ENCODE measurements at regions not wholly inside any gene's neighbourhood (a gene's known extent, or its start where the extent isn't known, plus 50 kb on each side); places are given as distances from the start of the nearest gene placed in this dataset.

DNA sequence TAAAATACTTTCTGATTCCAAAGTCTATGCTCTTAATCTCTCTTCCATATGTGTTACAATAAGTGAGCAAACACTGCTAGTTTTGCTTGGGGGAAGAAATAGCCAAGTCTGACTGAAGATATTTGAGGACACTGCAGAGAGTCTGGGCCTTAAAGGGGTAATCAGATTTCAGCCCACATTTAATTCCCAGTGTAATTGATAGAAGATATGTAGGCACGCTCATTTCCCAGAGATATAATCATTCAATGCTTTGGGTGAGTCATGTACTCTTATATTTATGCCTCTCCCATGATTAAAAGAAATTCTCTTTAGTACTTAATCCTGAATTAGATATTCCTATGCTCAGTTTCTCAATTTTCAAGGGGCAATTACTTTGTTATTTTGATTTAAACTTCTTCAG lies 178.1 kb upstream of the POM121L12 start:
- H2AFZ ChIP-seq (ENCODE audit: low read depth, low read length), result no peak overlapping the region
- H3K4me1 ChIP-seq (ENCODE audit: insufficient read depth, low read length), result no peaks in the 10 kb centered on the region
- no peak overlapping the region for H3K4me3 ChIP-seq (ENCODE audit: low read length)
- H3K9me3 ChIP-seq (ENCODE audit: low read length), result no peaks in the 10 kb centered on the region
- H3K27me3 ChIP-seq (ENCODE audit: insufficient read depth, low read length), result no peaks in the 10 kb centered on the region
- no peaks in the 10 kb centered on the region for H3K36me3 ChIP-seq (ENCODE audit: insufficient read depth, low read length)

DNA sequence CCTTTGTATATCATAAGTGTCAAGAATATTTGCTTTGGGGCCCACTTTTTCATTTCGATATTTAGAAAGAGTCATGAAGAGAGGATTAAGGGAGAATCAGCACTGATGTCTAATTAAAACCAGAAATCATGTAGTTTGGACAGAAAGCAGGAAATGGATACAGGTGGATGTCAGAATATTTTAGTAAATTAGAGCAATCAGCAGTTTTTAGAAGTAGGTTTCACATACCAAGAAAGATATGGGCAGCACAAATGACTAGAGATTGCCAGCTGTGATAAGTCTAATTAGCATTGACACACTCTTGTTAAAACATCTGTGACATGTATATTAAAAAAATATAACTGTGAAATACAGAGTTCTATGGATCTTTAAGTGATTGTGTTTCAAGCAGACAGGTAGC lies 180.8 kb upstream of the POM121L12 start:
- H2AFZ ChIP-seq (ENCODE audit: low read depth, low read length), result no peak overlapping the region
- H3K27me3 ChIP-seq (ENCODE audit: insufficient read depth, low read length), result no peaks in the 10 kb centered on the region
- H3K36me3 ChIP-seq (ENCODE audit: insufficient read depth, low read length), result no peaks in the 10 kb centered on the region
- H3K4me3 ChIP-seq (ENCODE audit: low read length), result no peak overlapping the region
- no peaks in the 10 kb centered on the region for H3K9me3 ChIP-seq (ENCODE audit: low read length)
- H3K4me1 ChIP-seq (ENCODE audit: insufficient read depth, low read length), result no peaks in the 10 kb centered on the region

DNA sequence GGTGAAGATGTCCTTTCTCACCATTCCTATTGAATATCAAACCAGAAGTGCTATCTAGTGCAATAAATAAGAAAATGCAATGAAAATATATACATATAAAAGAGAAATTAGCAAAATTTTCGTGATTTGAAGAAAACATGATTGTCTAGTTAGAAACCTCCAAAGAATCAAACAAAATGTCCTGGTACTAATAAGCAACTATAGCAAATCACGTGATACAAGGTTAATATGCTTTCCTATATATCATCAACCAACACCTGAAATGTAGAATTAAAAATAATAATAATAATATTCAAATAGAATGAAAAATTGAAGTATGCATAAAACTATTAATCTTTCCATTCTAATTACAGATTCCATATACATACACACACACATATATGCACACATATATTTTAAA lies 183.9 kb upstream of the POM121L12 start:
- no peak overlapping the region for H2AFZ ChIP-seq (ENCODE audit: low read depth, low read length)
- H3K27me3 ChIP-seq (ENCODE audit: insufficient read depth, low read length), result no peaks in the 10 kb centered on the region
- H3K4me3 ChIP-seq (ENCODE audit: low read length), result no peak overlapping the region
- H3K9me3 ChIP-seq (ENCODE audit: low read length), result no peaks in the 10 kb centered on the region
- no peaks in the 10 kb centered on the region for H3K36me3 ChIP-seq (ENCODE audit: insufficient read depth, low read length)
- H3K4me1 ChIP-seq (ENCODE audit: insufficient read depth, low read length), result no peaks in the 10 kb centered on the region

DNA sequence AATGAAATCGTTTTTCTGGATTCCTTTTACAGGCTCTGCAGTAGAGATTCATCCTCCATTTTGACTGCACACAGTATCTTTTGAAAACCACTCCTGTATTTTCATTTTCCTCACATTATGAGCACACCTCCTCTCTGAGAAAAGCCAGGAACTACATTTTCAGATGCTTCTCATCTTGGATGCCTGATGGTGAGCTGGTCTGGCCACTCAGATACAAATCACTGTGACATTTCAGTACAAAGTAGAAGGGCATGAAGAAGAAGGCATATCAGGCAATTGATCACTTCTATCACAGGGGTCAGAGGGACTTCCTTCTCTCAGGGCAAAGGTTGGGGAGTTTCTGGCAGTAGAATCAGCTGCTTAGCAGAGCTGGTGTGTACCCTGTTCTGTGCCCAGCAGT lies 192.0 kb upstream of the POM121L12 start:
- Histone ChIP-seq H3K9me3 (ENCODE audit: low read length) (peaks cover 2% of the 10 kb centered on the region), H2AFZ (ENCODE audit: low read depth, low read length) (peak overlapping the region; percentile 91), H3K4me3 (ENCODE audit: low read length) (no peak overlapping the region), H3K4me1 (ENCODE audit: insufficient read depth, low read length) (peaks cover 13% of the 10 kb centered on the region), H3K27me3 (ENCODE audit: insufficient read depth, low read length) (no peaks in the 10 kb centered on the region), H3K36me3 (ENCODE audit: insufficient read depth, low read length) (no peaks in the 10 kb centered on the region)

DNA sequence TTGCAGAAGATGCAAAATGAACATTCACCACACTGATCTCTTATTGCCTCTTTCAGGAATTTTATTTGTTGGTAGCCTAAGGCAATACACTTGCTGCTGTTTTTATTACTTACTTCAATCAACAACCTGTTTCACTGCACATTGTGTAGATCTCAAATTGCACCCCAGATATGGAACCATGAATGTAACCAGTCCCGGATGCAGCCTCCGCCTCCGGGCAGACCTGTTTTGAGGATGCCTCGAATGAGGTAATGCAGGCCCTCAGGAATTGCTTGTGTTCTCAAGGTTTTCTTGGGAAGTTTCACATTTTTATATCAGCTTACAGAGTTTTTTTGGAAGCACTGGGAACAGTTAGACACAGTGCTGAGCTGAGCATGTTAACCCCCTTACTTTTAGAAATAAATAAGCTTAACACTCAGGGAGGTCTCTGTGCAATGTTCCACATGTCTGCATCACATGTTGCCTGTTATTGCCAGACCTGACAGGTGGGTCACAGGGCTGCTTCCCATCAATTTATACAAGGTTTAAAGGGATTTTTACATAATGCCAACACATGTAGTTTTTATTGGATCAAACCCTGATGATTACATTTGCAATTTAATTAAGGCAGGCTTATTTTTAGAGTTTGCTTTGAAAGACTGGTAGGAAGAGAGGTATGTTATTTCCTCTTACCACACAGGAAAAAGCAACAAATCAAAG lies 193.1 kb upstream of the POM121L12 start:
- peaks cover 13% of the 10 kb centered on the region for H3K4me1 ChIP-seq (ENCODE audit: insufficient read depth, low read length)
- H3K4me3 ChIP-seq (ENCODE audit: low read length), result no peak overlapping the region
- peaks cover 2% of the 10 kb centered on the region for H3K9me3 ChIP-seq (ENCODE audit: low read length)
- H3K27me3 ChIP-seq (ENCODE audit: insufficient read depth, low read length), result no peaks in the 10 kb centered on the region
- peak overlapping the region; percentile 91 for H2AFZ ChIP-seq (ENCODE audit: low read depth, low read length)
- H3K36me3 ChIP-seq (ENCODE audit: insufficient read depth, low read length), result no peaks in the 10 kb centered on the region

DNA sequence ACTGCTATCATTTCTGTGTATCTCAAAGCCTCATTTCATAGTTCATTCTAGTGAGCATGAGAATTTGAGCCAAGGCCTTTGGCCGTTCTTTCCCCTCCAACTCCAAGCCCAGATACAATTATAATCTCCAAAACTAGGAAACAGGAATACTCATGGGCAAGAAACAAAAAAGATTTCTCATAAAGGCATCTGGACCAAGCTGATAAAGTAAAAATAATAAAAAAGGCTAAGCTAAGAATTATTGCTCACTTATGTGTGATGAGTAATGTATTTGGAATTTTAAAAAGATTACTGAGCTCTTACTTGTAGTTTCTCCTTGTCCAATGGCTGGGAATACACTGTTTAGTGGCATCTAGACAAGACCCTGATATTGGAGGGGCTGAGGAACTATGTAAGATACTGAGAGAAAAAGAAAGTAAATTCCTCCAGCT lies 196.4 kb upstream of the POM121L12 start:
- H3K27me3 ChIP-seq (ENCODE audit: insufficient read depth, low read length), result no peaks in the 10 kb centered on the region
- H3K4me3 ChIP-seq (ENCODE audit: low read length), result no peak overlapping the region
- H2AFZ ChIP-seq (ENCODE audit: low read depth, low read length), result no peak overlapping the region
- no peaks in the 10 kb centered on the region for H3K9me3 ChIP-seq (ENCODE audit: low read length)
- H3K4me1 ChIP-seq (ENCODE audit: insufficient read depth, low read length), result peaks cover 13% of the 10 kb centered on the region
- H3K36me3 ChIP-seq (ENCODE audit: insufficient read depth, low read length), result no peaks in the 10 kb centered on the region

DNA sequence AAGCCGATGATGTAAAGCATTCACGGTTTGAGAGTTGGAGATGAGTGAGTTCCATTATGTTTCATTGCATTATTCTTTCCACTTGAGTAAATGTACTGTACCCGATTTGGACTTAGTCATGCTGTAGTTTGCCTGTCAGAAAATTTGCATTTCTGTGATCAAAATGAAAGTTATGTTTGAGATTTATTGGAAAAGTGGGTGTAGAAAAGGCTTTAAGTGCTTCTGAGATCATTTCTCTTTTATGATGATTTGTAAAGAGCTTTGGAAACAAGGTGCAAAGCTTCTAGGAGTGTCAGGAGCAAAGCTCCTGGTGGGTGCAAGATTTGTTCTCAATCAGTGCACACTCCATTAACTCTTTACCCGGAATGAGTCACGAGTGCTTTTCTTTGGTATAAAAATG lies 204.1 kb upstream of the POM121L12 start:
- Histone ChIP-seq H3K9me3 (ENCODE audit: low read length) (no peaks in the 10 kb centered on the region), H3K4me3 (ENCODE audit: low read length) (no peak overlapping the region), H3K4me1 (ENCODE audit: insufficient read depth, low read length) (peaks cover 18% of the 10 kb centered on the region), H3K27me3 (ENCODE audit: insufficient read depth, low read length) (no peaks in the 10 kb centered on the region), H3K36me3 (ENCODE audit: insufficient read depth, low read length) (no peaks in the 10 kb centered on the region), H2AFZ (ENCODE audit: low read depth, low read length) (no peak overlapping the region)

DNA sequence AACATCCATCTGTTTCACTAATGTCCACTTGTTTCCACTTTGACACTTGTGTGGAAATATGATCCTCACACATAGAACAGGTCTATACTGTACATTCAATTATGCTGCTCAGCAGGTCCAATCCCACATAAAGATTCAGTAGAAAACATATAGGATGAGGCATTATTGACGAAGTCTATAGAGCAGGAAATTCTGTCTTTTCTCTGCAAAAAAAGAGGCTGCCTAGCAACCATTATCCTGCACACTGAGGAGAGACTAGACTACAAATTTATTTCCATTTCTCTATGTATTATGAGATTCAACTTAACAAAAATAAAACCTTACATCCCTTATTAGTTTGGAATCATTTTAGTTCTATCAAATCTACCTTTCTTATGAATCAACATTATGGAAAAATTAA lies 204.6 kb upstream of the POM121L12 start:
- no peaks in the 10 kb centered on the region for H3K27me3 ChIP-seq (ENCODE audit: insufficient read depth, low read length)
- H3K9me3 ChIP-seq (ENCODE audit: low read length), result no peaks in the 10 kb centered on the region

DNA sequence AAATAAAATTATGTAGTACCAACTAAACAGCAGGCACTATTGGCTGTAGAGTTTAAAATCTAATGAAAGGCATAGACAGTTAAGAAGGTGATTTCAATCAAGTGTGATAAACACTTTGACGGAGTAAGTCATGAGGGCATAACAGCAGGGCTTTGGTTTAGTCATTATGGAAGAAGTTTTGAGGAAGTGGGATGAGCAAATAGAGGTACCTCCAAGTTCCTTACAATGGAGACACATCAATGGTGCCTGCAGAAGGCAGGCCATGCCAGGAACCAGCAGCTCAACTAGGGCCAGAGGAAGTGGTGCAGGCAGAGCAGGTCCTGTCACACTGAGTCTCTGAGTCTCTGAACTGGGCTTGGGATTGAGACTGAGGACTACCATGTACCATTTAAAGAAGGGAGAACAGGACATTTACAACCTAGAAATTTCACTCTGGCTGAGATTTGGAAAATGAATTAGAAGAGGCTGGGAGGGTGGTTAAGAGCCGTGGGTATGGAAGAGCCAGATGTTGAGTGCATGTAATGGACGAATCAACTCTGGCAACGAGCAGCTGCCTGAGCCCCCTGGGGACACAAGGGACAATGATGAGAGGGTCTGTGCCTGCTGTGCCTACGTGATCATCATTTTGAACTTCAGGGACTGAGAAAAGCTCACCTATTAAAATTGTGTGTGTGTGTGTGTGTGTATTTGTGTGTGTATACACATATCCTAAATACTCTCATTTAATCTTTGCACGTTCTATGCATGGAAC lies 208.7 kb upstream of the POM121L12 start:
- no peaks in the 10 kb centered on the region for H3K27me3 ChIP-seq (ENCODE audit: insufficient read depth, low read length)
- H3K9me3 ChIP-seq (ENCODE audit: low read length), result peaks cover 6% of the 10 kb centered on the region
- H3K4me3 ChIP-seq (ENCODE audit: low read length), result no peak overlapping the region
- H3K36me3 ChIP-seq (ENCODE audit: insufficient read depth, low read length), result no peaks in the 10 kb centered on the region
- no peak overlapping the region for H2AFZ ChIP-seq (ENCODE audit: low read depth, low read length)
- H3K4me1 ChIP-seq (ENCODE audit: insufficient read depth, low read length), result peaks cover 12% of the 10 kb centered on the region

More for the DNA sequence above, 204.6 kb upstream of the POM121L12 start:
- no peak overlapping the region for H3K4me3 ChIP-seq (ENCODE audit: low read length)
- no peak overlapping the region for H2AFZ ChIP-seq (ENCODE audit: low read depth, low read length)
- peaks cover 18% of the 10 kb centered on the region for H3K4me1 ChIP-seq (ENCODE audit: insufficient read depth, low read length)
- H3K36me3 ChIP-seq (ENCODE audit: insufficient read depth, low read length), result no peaks in the 10 kb centered on the region

DNA sequence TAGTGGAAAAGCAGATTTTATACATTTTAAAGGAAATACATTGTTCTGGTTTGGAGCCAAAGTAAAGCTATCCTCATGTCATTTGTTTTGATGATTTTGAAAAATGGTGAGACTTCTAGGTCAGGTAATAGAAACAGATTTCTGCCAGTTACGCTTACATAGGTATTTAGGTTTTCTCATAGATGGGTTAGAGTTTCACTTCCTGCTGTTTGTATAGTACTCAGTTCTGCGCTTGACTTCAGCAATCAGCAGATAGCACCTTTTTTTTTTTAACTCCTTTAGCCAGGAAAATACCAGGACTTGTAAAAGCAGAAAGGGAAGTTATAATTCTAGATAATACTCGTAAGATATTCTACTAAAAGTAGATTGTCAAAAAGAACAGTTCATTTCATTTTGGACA lies 209.8 kb upstream of the POM121L12 start:
- Histone ChIP-seq H3K27me3 (ENCODE audit: insufficient read depth, low read length) (no peaks in the 10 kb centered on the region), H3K36me3 (ENCODE audit: insufficient read depth, low read length) (no peaks in the 10 kb centered on the region), H3K4me3 (ENCODE audit: low read length) (no peak overlapping the region), H3K9me3 (ENCODE audit: low read length) (peaks cover 10% of the 10 kb centered on the region), H3K4me1 (ENCODE audit: insufficient read depth, low read length) (peaks cover under 1% of the 10 kb centered on the region), H2AFZ (ENCODE audit: low read depth, low read length) (no peak overlapping the region)

DNA sequence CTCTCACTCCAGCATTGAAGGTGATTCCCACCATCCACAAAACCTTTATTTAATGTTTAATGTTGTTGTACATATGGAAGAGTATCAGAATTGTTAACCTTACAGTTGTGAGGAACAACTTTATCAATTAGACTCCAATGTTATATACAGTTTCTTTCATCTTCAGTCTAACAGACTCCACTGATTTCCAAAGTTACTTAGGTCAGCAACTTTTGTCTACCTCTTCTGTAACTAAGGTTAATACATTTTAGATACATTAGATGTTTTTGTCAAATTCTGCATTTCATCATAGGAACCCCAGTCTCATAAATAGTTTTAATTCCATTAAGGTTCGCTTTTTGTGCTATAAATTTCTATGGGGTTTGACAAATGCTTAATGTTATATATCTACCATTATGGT lies 223.9 kb upstream of the POM121L12 start:
- Histone ChIP-seq H3K9me3 (ENCODE audit: low read length) (no peaks in the 10 kb centered on the region), H3K4me1 (ENCODE audit: insufficient read depth, low read length) (peaks cover 15% of the 10 kb centered on the region), H3K36me3 (ENCODE audit: insufficient read depth, low read length) (no peaks in the 10 kb centered on the region), H2AFZ (ENCODE audit: low read depth, low read length) (no peak overlapping the region), H3K4me3 (ENCODE audit: low read length) (no peak overlapping the region), H3K27me3 (ENCODE audit: insufficient read depth, low read length) (no peaks in the 10 kb centered on the region)

DNA sequence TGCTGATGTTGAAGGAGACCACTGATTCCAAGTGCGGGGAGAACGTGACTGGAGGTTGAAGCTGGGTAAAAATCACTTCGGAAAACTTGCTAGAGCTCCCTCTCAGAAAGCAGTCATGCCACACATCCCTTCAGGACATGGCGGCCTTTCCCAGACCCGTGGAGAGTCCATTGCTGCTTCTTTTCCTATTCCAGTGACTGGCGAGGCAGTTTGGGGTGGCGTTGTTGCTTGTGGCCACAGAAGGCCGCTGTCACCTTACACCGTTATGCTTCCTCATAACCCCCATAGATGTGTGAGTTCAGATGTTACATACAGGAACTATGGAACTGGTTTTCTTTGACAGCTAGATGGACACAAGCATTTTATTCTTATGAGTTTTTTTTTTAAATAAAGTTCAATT lies 235.6 kb upstream of the POM121L12 start:
- no peak overlapping the region for H3K4me3 ChIP-seq (ENCODE audit: low read length)
- no peaks in the 10 kb centered on the region for H3K9me3 ChIP-seq (ENCODE audit: low read length)
- H2AFZ ChIP-seq (ENCODE audit: low read depth, low read length), result no peak overlapping the region
- H3K27me3 ChIP-seq (ENCODE audit: insufficient read depth, low read length), result no peaks in the 10 kb centered on the region
- H3K4me1 ChIP-seq (ENCODE audit: insufficient read depth, low read length), result peaks cover 3% of the 10 kb centered on the region
- H3K36me3 ChIP-seq (ENCODE audit: insufficient read depth, low read length), result no peaks in the 10 kb centered on the region

DNA sequence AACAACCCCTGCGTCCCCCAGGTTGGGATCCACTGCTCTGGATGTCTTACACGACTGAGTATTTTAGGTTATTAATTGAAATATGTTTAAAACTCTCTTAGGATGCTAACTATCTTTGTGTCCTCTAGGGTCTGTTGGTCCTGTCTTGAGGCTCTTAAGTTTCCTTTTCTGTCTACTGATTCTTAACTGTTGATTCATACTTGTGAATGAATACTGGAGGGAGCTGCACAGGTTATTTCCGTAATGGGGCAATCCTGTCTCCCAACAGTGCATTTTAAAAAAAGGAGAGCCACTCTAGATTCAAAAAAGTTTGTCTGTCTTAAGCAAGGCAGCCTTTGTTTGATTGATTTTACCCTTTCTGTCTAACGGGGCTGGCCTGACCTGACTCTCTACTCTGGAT lies 237.6 kb upstream of the POM121L12 start:
- H2AFZ ChIP-seq (ENCODE audit: low read depth, low read length), result peak overlapping the region; percentile 26
- no peaks in the 10 kb centered on the region for H3K36me3 ChIP-seq (ENCODE audit: insufficient read depth, low read length)
- H3K4me3 ChIP-seq (ENCODE audit: low read length), result no peak overlapping the region
- no peaks in the 10 kb centered on the region for H3K9me3 ChIP-seq (ENCODE audit: low read length)
- H3K27me3 ChIP-seq (ENCODE audit: insufficient read depth, low read length), result no peaks in the 10 kb centered on the region
- H3K4me1 ChIP-seq (ENCODE audit: insufficient read depth, low read length), result peaks cover 3% of the 10 kb centered on the region
